ENCODE measurements at regions not wholly inside any gene's neighbourhood (a gene's known extent, or its start where the extent isn't known, plus 50 kb on each side); places are given as distances from the start of the nearest gene placed in this dataset.
"Not testable (repeated sequence)": the region's sequence is repeated elsewhere in the genome, so short reads cannot be mapped to it uniquely, and the experiment has no call there.

DNA sequence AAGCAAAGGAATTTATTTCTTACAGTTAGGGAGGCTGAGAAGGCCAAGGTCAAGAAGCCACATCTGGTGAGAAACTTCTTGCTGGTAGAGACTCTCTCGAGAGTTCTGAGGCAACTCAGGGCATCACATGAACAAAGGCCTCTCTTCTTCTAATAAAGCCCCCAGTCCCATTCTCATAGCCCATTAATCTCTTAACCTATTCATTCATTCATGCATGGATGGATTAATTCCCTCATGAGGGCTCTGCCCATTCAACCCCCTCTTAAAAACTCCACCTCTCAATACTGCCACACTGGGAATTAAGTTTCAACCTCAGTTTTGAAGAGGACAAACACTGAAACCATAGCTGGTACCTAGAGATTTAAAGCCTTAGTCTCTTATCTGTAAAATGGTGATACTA, 217.9 kb upstream of the SPTLC3 start:
- no peak for ATAC-seq
- DNase-seq, result no peak
- intact Hi-C loops (cut with micrococcal nuclease), result no loop called here

DNA sequence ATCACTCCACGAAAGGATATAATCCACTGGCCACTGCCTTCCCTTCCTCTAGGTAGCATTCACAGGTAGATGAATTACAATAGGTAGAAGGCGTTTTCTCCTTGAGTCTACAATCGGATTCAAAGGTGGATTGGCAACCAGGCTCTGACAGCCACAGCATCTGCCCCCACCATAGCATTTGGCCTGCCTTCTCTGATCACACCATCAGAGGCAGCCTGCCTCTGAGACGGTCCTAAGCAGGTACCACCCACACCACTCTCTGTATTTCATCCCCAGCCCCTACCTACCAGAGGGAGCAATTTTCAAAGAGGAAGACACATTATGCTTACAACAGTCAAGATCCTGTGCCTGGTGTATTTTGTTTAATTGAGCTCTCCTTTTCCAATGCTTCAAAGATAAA, 210.5 kb upstream of the SPTLC3 start:
- DNase-seq (no peak), ATAC-seq (no peak)
- intact Hi-C loops (cut with micrococcal nuclease), result no loop called here

DNA sequence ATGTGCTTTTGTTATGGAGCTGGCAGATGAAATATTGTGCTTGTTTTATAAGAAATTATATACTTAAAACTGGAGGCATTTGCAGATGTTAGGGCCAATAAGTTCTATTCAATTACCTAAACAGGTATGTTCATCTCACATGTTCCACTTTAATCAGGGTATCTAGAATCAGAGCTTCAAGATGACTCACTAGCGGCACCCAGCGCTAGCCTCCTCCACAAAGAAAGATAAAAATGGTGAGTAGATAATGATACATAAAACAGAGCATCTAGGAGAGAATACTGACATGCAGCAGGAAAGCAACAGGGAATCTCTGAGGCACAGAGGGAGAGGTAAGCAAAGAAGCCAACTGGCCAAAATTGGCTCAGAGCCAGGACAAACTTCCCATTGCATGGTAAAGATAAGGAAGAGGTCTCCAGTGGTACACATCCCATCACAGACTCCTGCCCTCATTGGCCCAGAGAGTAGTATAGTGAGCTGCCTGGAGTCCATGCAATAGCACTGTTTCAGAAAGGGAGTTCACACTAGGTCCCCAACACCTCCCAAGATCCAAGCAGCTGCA, 200.7 kb upstream of the SPTLC3 start:
- DNase-seq, result no peak
- intact Hi-C loops (cut with micrococcal nuclease), result no loop called here

DNA sequence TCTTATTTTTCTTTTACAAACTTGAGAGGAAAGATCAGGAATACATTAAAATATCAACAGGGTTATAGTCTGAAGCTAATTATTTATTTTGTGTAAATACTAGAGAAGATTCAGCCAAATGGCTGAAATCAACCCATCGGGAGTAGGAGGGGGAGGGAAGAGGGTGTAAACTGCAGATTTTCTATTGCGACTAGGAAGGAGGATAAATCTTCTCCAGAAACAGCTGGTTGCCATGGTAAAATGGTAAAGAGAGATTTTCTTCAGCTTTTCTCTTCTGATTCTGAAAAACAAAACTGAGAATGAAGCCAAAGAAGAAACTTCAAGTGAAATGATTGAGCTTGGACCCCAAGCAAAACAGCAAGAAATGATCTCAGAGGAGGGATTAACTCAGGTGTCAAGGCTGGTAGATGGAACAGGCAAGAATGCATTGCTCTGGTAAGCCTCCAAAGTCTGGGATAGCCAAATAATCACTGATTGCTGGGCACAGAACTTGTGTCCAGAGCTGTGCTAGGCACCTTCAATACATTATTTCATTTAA, 193.5 kb upstream of the SPTLC3 start:
- no peak for DNase-seq
- intact Hi-C loops (cut with micrococcal nuclease), result no loop called here

More for the DNA sequence above, 200.7 kb upstream of the SPTLC3 start:
- ATAC-seq, result no peak

DNA sequence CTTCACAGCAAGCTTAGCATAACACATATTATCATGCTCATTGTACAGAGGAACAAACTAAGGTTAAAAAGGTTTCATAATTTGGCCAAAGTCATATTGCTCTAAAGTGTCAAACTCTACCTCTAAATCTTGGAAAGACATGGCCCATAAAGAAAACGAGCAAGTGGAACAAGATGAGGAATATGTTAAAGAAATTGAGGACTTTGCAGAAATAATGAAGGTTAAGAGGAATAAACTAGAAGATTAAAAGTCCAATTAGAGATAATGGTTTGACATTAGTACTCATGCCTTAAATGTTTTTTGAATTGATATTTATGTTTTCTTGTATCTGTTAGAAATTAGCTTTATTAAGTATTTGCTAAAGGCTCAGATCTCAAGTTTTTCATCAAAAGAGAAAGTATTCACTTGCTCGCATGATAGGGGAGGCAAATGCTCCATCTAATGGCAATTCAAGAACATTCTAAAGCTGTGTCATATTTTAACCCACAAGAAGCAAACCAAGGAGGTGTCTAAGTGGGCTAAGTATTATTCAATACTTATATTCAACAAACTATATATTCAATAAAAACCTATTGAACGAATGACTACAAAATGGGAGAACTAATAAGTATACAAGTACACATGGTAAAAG, 192.9 kb upstream of the SPTLC3 start:
- no peak for ATAC-seq
- no peak for DNase-seq
- intact Hi-C loops (cut with micrococcal nuclease), result no loop called here

More for the DNA sequence above, 193.5 kb upstream of the SPTLC3 start:
- no peak for ATAC-seq

DNA sequence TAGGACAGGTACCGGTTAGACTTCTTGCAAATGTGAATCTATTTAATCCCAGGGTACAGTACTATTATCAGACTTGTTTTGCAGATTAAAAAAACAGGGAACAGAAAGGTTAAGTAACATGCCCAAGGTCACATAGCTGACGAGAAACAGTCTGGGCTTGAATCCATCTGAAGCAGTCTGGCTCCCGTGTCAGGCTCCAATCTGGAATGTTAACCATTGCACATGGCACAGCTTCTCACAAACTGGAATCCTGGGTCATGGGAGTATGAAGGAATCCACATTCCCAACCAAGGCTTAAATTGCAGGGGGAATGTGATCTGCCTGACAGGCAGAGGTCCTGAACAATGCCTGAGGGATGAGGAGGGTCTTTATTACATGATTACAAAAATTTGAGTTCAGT, 187.5 kb upstream of the SPTLC3 start:
- ATAC-seq (peak; percentile 46), DNase-seq (no peak)
- intact Hi-C loops (cut with micrococcal nuclease), result no loop called here

- ATAC-seq (no peak), DNase-seq (no peak)
- intact Hi-C loops (cut with micrococcal nuclease), result no loop called here
These were observed 185.0 kb upstream of the SPTLC3 start for GRCh38 chr20:12823734-12824133.

- ATAC-seq, result peak; percentile 61
- intact Hi-C loops (cut with micrococcal nuclease), result no loop called here
- no peak for DNase-seq
These were observed 184.2 kb upstream of the SPTLC3 start for GRCh38 chr20:12824328-12825225.

GRCh38 chr20:12825226-12825595, 183.6 kb upstream of the SPTLC3 start:
- intact Hi-C loops (cut with micrococcal nuclease), result no loop called here

GRCh38 chr20:12827816-12828385, 180.9 kb upstream of the SPTLC3 start:
- DNase-seq (no peak), ATAC-seq (no peak)
- intact Hi-C loops (cut with micrococcal nuclease), result no loop called here

More at GRCh38 chr20:12825226-12825595, 183.6 kb upstream of the SPTLC3 start:
- DNase-seq, result no peak
- no peak for ATAC-seq

DNA sequence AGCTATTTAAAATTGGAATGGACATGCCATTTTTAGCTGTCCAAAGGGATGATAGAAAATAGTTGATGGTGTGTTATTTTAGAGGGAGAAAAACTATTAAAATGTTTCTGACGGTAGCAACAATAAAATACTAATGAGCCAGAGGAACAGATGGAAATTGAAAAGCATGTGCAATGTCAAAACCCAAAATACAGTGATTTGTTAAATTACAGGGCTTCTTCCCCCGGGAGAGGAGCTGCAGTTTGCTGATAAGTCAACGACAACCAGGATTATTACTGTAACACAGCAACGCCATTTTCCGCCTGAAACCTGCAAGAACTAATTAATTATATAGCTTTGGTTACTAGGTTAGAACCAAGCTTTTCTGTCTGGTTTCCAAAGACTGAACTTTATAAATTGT, 179.6 kb upstream of the SPTLC3 start:
- DNase-seq, result no peak
- intact Hi-C loops (cut with micrococcal nuclease), result no loop called here
- ATAC-seq, result no peak

- intact Hi-C loops (cut with micrococcal nuclease), result no loop called here
- ATAC-seq (no peak), DNase-seq (no peak)
These were observed 174.9 kb upstream of the SPTLC3 start for GRCh38 chr20:12833861-12834260.

DNA sequence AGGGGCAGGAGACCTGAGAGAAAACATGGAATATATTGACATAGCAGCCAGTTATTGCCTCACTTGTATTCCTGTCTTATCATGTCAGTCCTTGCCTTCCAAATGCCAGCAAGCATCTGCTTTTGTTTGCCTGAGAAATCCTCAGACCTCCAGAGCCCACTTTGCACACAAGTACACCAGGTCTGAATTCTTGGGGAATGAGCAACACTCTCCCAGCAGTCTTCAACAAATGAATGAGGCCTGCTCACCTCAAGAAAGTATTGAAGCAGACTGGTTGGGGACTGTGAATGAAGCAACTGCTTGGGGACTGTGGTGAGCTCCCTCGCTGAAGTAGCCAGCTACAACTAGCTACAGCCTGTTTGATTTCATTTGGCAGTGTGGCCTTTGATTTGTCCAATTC, 172.8 kb upstream of the SPTLC3 start:
- no peak for ATAC-seq
- intact Hi-C loops (cut with micrococcal nuclease), result no loop called here

GRCh38 chr20:12837646-12838045, 171.1 kb upstream of the SPTLC3 start:
- no peak for ATAC-seq

More for the DNA sequence above, 172.8 kb upstream of the SPTLC3 start:
- DNase-seq, result no peak

DNA sequence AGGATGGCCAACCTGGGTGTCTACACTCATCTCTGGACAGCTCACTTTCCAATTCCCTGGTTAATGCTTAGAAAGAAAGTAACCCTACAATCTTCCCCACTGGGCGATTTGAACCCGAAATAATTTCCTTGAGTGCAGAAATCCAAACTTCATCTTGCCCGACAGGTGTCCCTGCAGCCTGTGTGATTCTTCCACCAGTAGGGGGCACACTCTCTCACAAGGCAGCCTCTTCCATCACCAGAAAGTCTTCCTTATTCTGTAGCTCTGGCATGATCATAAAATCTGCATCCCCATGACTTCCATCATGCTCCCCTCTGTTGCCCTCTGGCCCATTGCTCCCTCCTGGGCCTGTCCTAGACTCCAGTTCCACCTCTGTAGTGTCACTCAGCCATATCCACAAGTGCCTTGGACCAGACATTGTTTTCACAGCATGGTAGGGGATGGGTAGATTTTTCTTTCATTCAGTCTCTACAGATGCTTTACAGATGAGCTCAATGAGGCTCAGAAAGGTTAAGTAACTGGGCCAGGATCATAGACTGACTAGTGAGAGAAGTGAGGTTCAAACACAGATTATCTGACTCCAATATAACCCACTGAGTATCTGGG, 170.4 kb upstream of the SPTLC3 start:
- DNase-seq, result no peak
- intact Hi-C loops (cut with micrococcal nuclease), result no loop called here

More at GRCh38 chr20:12837646-12838045, 171.1 kb upstream of the SPTLC3 start:
- no peak for DNase-seq
- intact Hi-C loops (cut with micrococcal nuclease), result no loop called here

DNA sequence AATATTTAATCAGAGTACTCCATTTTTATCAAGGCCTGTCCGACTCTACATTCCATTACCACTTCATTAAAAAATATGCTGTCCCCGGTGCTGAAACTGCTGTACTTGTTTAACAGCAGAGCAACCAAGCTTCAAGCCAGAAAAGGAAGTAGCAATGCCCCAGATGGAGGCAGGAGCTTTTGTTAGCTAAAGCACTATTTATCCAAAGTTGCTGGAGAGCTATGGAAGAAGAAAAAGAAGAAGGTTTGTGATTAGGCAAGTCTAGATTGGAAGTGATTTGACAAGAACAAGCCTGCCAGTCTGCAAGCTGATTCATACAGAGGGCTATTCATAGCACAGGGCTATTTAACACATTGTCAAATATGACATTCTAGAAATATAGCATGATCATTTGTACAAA, 160.9 kb upstream of the SPTLC3 start:
- intact Hi-C loops (cut with micrococcal nuclease), result no loop called here
- DNase-seq (no peak), ATAC-seq (no peak)

More for the DNA sequence above, 170.4 kb upstream of the SPTLC3 start:
- no peak for ATAC-seq

DNA sequence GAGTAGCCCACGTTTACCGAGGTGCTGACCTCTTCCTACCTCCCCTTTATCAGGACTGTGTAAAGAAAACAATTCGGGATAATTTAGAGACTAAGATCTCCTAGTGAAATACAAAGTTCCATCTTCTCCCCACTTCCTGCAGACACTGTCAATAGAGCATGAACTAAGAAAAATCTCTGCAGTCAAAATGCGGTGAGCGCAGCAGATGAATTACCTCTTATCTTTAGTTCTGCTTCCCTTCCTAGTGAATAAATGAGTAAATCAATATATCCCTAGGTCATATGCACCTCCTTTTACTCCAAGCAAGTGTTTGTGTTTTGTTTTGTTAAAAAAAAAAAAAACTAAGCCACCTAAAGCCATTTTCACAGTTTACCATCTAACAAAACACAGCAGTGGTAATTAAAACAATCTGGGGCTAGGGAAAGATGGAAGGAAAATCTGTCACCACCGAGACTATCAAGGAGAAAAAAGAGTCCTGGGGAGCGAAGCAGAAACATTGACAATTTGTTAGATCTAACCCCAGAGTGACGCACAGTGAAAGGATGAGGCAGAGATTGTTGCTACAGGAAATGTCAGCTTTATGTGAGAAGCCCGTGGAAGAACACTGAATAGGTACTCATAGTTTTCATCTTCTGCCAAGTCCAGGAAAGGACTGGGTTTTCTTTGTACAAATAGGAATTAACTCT, 159.4 kb upstream of the SPTLC3 start:
- ATAC-seq (no peak), DNase-seq (no peak)
- intact Hi-C loops (cut with micrococcal nuclease), result no loop called here

GRCh38 chr20:12857643-12858042, 151.1 kb upstream of the SPTLC3 start:
- ATAC-seq; DNase-seq; intact Hi-C loops (cut with micrococcal nuclease): not testable (repeated sequence)

Measured in left ventricle myocardium superior (tissue), 1 donor.